Neural crest cell (in vitro differentiated cells): ENCODE measurements at regions not wholly inside any gene's neighbourhood (a gene's known extent, or its start where the extent isn't known, plus 50 kb on each side); places are given as distances from the start of the nearest gene placed in this dataset.

Source experiments
- DNase-seq: peaks from one replicate; pipeline ENCODE4 v3.0.0; 2021; ENCODE audit warnings: low read depth, mixed read lengths, low spot score
- H3K27ac Mint-ChIP-seq: one replicate; pipeline ENCODE4 v1.8.0; 2021; ENCODE audit warnings: mild to moderate bottlenecking, mixed read lengths; ENCODE audit not compliant: unreplicated experiment
- H3K27me3 Mint-ChIP-seq: 2 replicates; pipeline ENCODE4 v1.8.0; 2021; ENCODE audit warnings: low read depth, mild to moderate bottlenecking, mixed read lengths
- H3K36me3 Mint-ChIP-seq: 2 replicates; pipeline ENCODE4 v1.8.0; 2021; ENCODE audit warnings: low read depth, mild to moderate bottlenecking, mixed read lengths
- H3K4me1 Mint-ChIP-seq: 2 replicates; pipeline ENCODE4 v1.8.0; 2021; ENCODE audit warnings: mixed read lengths
- H3K4me3 Mint-ChIP-seq: one replicate; pipeline ENCODE4 v1.8.0; 2021; ENCODE audit warnings: mild to moderate bottlenecking, mixed read lengths
- H3K9me3 Mint-ChIP-seq: 2 replicates; pipeline ENCODE4 v1.8.0; 2021; ENCODE audit warnings: mixed read lengths
- CTCF ChIP-seq: fragments of 200-600 bp; sonication (generic); conservative IDR thresholded peaks from 2 replicates; pipeline ENCODE4 v1.5.0; 2021; ENCODE audit warnings: antibody characterized with exemption, mild to moderate bottlenecking

- H3K9me3 Mint-ChIP-seq: peaks cover 2% of the 10 kb centered on the region
- no peaks in the 10 kb centered on the region for H3K27me3 Mint-ChIP-seq
- no peak for TF ChIP-seq CTCF
- peaks cover 7% of the 10 kb centered on the region for H3K4me1 Mint-ChIP-seq
- no peaks in the 10 kb centered on the region for H3K36me3 Mint-ChIP-seq
- DNase-seq: no peak
- no peak overlapping the region for H3K4me3 Mint-ChIP-seq
- H3K27ac Mint-ChIP-seq: no peak overlapping the region
Measured at GRCh38 chrX:40880712-40881111, 145.4 kb upstream of the MED14 start.

- Mint-ChIP-seq H3K36me3 (no peaks in the 10 kb centered on the region), H3K4me3 (no peak overlapping the region), H3K9me3 (peaks cover 2% of the 10 kb centered on the region), H3K4me1 (peaks cover 7% of the 10 kb centered on the region), H3K27me3 (no peaks in the 10 kb centered on the region), H3K27ac (no peak overlapping the region)
- DNase-seq: no peak
- TF ChIP-seq CTCF: no peak
Measured at GRCh38 chrX:40883021-40883619, 147.8 kb upstream of the MED14 start.

- no peaks in the 10 kb centered on the region for H3K4me1 Mint-ChIP-seq
- H3K4me3 Mint-ChIP-seq: no peak overlapping the region
- no peak for DNase-seq
- H3K27me3 Mint-ChIP-seq: no peaks in the 10 kb centered on the region
- no peaks in the 10 kb centered on the region for H3K36me3 Mint-ChIP-seq
- no peak overlapping the region for H3K27ac Mint-ChIP-seq
- no peak for TF ChIP-seq CTCF
- H3K9me3 Mint-ChIP-seq: peaks cover 2% of the 10 kb centered on the region
Measured at GRCh38 chrX:40885989-40886388, 150.6 kb upstream of the MED14 start.

GRCh38 chrX:40887476-40887875 lies 152.1 kb upstream of the MED14 start:
- no peaks in the 10 kb centered on the region for H3K4me1 Mint-ChIP-seq
- H3K9me3 Mint-ChIP-seq: peaks cover 5% of the 10 kb centered on the region
- H3K36me3 Mint-ChIP-seq: no peaks in the 10 kb centered on the region
- no peaks in the 10 kb centered on the region for H3K27me3 Mint-ChIP-seq
- TF ChIP-seq CTCF: no peak
- DNase-seq: no peak
- H3K4me3 Mint-ChIP-seq: no peak overlapping the region
- H3K27ac Mint-ChIP-seq: no peak overlapping the region

- TF ChIP-seq CTCF: no peak
- peaks cover 5% of the 10 kb centered on the region for H3K9me3 Mint-ChIP-seq
- no peaks in the 10 kb centered on the region for H3K4me1 Mint-ChIP-seq
- no peaks in the 10 kb centered on the region for H3K36me3 Mint-ChIP-seq
- no peak for DNase-seq
- H3K4me3 Mint-ChIP-seq: no peak overlapping the region
- H3K27ac Mint-ChIP-seq: no peak overlapping the region
- H3K27me3 Mint-ChIP-seq: no peaks in the 10 kb centered on the region
Measured at GRCh38 chrX:40891798-40892197, 156.5 kb upstream of the MED14 start.
